ENCODE measurements at regions not wholly inside any gene's neighbourhood (a gene's known extent, or its start where the extent isn't known, plus 50 kb on each side); places are given as distances from the start of the nearest gene placed in this dataset.

DNA sequence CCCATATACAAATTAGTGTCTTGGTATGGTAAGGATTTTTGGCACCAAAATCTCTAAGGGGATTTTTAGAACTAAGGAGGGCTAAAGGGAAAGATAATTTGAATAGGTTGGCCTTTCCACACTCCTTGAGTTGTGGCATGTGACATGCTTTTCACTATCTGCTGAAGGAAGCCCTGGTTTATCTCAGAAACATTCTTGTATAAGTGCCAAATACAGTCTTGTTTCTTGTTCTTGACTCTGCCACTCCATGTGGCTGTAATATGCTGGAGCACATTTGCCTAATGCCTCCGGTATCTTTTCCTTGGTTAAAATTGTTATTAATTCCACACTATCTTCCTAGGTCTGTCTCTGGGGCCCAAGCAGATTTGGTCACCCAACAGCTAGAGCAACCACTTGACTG lies 457.0 kb downstream of the USP25 start:
- no peak overlapping the region for H3K9ac ChIP-seq (ENCODE audit: low read depth in 1 of 2, low read length in 2 of 2)
- H3K27me3 ChIP-seq (ENCODE audit: control insufficient read depth in 1 of 2, insufficient read depth in 2 of 2, low read length in 2 of 2): no peaks in the 10 kb centered on the region
- H3K9me3 ChIP-seq (ENCODE audit: control insufficient read depth in 1 of 2, low read length in 2 of 2): peaks cover 2 to 4% of the 10 kb centered on the region in 2 donors
- H3K36me3 ChIP-seq (ENCODE audit: control insufficient read depth in 1 of 2, insufficient read depth in 2 of 2, low read length in 2 of 2): no peaks in the 10 kb centered on the region
- H3K27ac ChIP-seq (ENCODE audit: low read depth, low read length): no peak overlapping the region
- no peaks in the 10 kb centered on the region for H3K4me1 ChIP-seq (ENCODE audit: control insufficient read depth in 1 of 2, insufficient read depth in 2 of 2, low read length in 2 of 2)
- H3K4me3 ChIP-seq (ENCODE audit: low read depth in 1 of 2, low read length in 2 of 2): no peak overlapping the region

GRCh38 chr21:16187603-16188301 lies 458.0 kb downstream of the USP25 start:
- Histone ChIP-seq H3K36me3 (ENCODE audit: control insufficient read depth in 1 of 2, insufficient read depth in 2 of 2, low read length in 2 of 2) (no peaks in the 10 kb centered on the region), H3K27me3 (ENCODE audit: control insufficient read depth in 1 of 2, insufficient read depth in 2 of 2, low read length in 2 of 2) (no peaks in the 10 kb centered on the region), H3K9ac (ENCODE audit: low read depth in 1 of 2, low read length in 2 of 2) (no peak overlapping the region), H3K4me1 (ENCODE audit: control insufficient read depth in 1 of 2, insufficient read depth in 2 of 2, low read length in 2 of 2) (no peaks in the 10 kb centered on the region), H3K9me3 (ENCODE audit: control insufficient read depth in 1 of 2, low read length in 2 of 2) (peaks cover 2 to 4% of the 10 kb centered on the region in 2 donors), H3K27ac (ENCODE audit: low read depth, low read length) (no peak overlapping the region), H3K4me3 (ENCODE audit: low read depth in 1 of 2, low read length in 2 of 2) (no peak overlapping the region)

GRCh38 chr21:16192902-16193301 lies 463.1 kb downstream of the USP25 start:
- Histone ChIP-seq H3K27ac (ENCODE audit: low read depth, low read length) (no peak overlapping the region), H3K9me3 (ENCODE audit: control insufficient read depth in 1 of 2, low read length in 2 of 2) (peaks cover 2 to 4% of the 10 kb centered on the region in 2 donors), H3K4me1 (ENCODE audit: control insufficient read depth in 1 of 2, insufficient read depth in 2 of 2, low read length in 2 of 2) (peaks cover 0 to 4% of the 10 kb centered on the region in 2 donors), H3K9ac (ENCODE audit: low read depth in 1 of 2, low read length in 2 of 2) (no peak overlapping the region), H3K4me3 (ENCODE audit: low read depth in 1 of 2, low read length in 2 of 2) (no peak overlapping the region), H3K27me3 (ENCODE audit: control insufficient read depth in 1 of 2, insufficient read depth in 2 of 2, low read length in 2 of 2) (no peaks in the 10 kb centered on the region), H3K36me3 (ENCODE audit: control insufficient read depth in 1 of 2, insufficient read depth in 2 of 2, low read length in 2 of 2) (no peaks in the 10 kb centered on the region)

- H3K4me1 ChIP-seq (ENCODE audit: control insufficient read depth in 1 of 2, insufficient read depth in 2 of 2, low read length in 2 of 2): peaks cover 0 to 4% of the 10 kb centered on the region in 2 donors
- H3K9me3 ChIP-seq (ENCODE audit: control insufficient read depth in 1 of 2, low read length in 2 of 2): peaks cover 2 to 6% of the 10 kb centered on the region in 2 donors
- no peak overlapping the region for H3K4me3 ChIP-seq (ENCODE audit: low read depth in 1 of 2, low read length in 2 of 2)
- H3K9ac ChIP-seq (ENCODE audit: low read depth in 1 of 2, low read length in 2 of 2): no peak overlapping the region
- H3K27ac ChIP-seq (ENCODE audit: low read depth, low read length): no peak overlapping the region
- no peaks in the 10 kb centered on the region for H3K27me3 ChIP-seq (ENCODE audit: control insufficient read depth in 1 of 2, insufficient read depth in 2 of 2, low read length in 2 of 2)
- H3K36me3 ChIP-seq (ENCODE audit: control insufficient read depth in 1 of 2, insufficient read depth in 2 of 2, low read length in 2 of 2): no peaks in the 10 kb centered on the region
Measured at GRCh38 chr21:16193496-16194094, 463.8 kb downstream of the USP25 start.

GRCh38 chr21:16194095-16194787 lies 464.5 kb downstream of the USP25 start:
- Histone ChIP-seq H3K36me3 (ENCODE audit: control insufficient read depth in 1 of 2, insufficient read depth in 2 of 2, low read length in 2 of 2) (no peaks in the 10 kb centered on the region), H3K9me3 (ENCODE audit: control insufficient read depth in 1 of 2, low read length in 2 of 2) (peaks cover 2 to 11% of the 10 kb centered on the region in 2 donors), H3K4me3 (ENCODE audit: low read depth in 1 of 2, low read length in 2 of 2) (peak overlapping the region in 1 of 2 donors; percentile 36), H3K4me1 (ENCODE audit: control insufficient read depth in 1 of 2, insufficient read depth in 2 of 2, low read length in 2 of 2) (peaks cover 0 to 4% of the 10 kb centered on the region in 2 donors), H3K27me3 (ENCODE audit: control insufficient read depth in 1 of 2, insufficient read depth in 2 of 2, low read length in 2 of 2) (no peaks in the 10 kb centered on the region), H3K27ac (ENCODE audit: low read depth, low read length) (peak overlapping the region; percentile 14), H3K9ac (ENCODE audit: low read depth in 1 of 2, low read length in 2 of 2) (no peak overlapping the region)

GRCh38 chr21:16194788-16195537 lies 465.2 kb downstream of the USP25 start:
- no peak overlapping the region for H3K9ac ChIP-seq (ENCODE audit: low read depth in 1 of 2, low read length in 2 of 2)

DNA sequence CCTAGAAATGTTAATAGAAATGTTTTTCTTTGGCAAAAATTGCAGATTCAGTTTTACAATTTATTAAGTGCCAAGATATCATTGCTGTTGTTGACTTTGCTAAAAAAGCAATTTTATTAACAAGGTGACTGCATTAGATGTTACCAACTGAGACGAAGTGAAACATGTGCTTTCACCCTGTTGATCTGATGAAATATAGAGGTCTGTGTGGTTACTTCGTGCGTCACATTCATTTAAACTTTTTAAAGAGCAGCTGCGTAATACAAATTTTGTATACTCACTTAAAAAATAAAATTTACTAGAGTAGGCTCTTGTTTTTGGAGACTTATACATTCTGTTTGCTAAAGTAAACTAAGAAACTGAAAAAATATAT lies 465.7 kb downstream of the USP25 start:
- H3K27me3 ChIP-seq (ENCODE audit: control insufficient read depth in 1 of 2, insufficient read depth in 2 of 2, low read length in 2 of 2): no peaks in the 10 kb centered on the region
- H3K9me3 ChIP-seq (ENCODE audit: control insufficient read depth in 1 of 2, low read length in 2 of 2): peaks cover 0 to 10% of the 10 kb centered on the region in 2 donors
- no peaks in the 10 kb centered on the region for H3K36me3 ChIP-seq (ENCODE audit: control insufficient read depth in 1 of 2, insufficient read depth in 2 of 2, low read length in 2 of 2)
- H3K9ac ChIP-seq (ENCODE audit: low read depth in 1 of 2, low read length in 2 of 2): no peak overlapping the region
- H3K4me1 ChIP-seq (ENCODE audit: control insufficient read depth in 1 of 2, insufficient read depth in 2 of 2, low read length in 2 of 2): peaks cover 0 to 4% of the 10 kb centered on the region in 2 donors
- H3K4me3 ChIP-seq (ENCODE audit: low read depth in 1 of 2, low read length in 2 of 2): no peak overlapping the region
- H3K27ac ChIP-seq (ENCODE audit: low read depth, low read length): no peak overlapping the region

More at GRCh38 chr21:16194788-16195537, 465.2 kb downstream of the USP25 start:
- Histone ChIP-seq H3K4me3 (ENCODE audit: low read depth in 1 of 2, low read length in 2 of 2) (no peak overlapping the region), H3K4me1 (ENCODE audit: control insufficient read depth in 1 of 2, insufficient read depth in 2 of 2, low read length in 2 of 2) (peaks cover 0 to 4% of the 10 kb centered on the region in 2 donors), H3K27ac (ENCODE audit: low read depth, low read length) (peak overlapping the region; percentile 14), H3K9me3 (ENCODE audit: control insufficient read depth in 1 of 2, low read length in 2 of 2) (peaks cover 2 to 9% of the 10 kb centered on the region in 2 donors), H3K36me3 (ENCODE audit: control insufficient read depth in 1 of 2, insufficient read depth in 2 of 2, low read length in 2 of 2) (no peaks in the 10 kb centered on the region), H3K27me3 (ENCODE audit: control insufficient read depth in 1 of 2, insufficient read depth in 2 of 2, low read length in 2 of 2) (no peaks in the 10 kb centered on the region)

DNA sequence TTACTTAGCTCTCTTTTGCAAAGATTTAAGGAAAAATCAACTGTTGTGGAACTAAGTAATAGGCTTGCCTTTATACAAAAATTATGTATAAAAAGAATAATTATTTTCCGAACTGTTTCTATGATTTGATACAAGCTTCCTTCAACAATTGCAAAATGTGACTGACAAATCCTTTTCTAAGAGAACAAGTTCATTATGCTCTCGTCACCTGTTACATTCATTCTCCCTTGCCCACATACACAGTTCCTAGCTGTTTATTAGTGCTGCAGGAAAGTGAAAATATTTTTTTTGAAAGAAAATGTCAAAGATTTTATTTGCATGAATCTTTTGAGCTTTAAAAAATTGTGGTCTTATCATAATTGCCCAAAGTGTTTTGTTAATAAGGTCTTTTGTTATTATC lies 466.2 kb downstream of the USP25 start:
- H3K9ac ChIP-seq (ENCODE audit: low read depth in 1 of 2, low read length in 2 of 2): no peak overlapping the region
- H3K36me3 ChIP-seq (ENCODE audit: control insufficient read depth in 1 of 2, insufficient read depth in 2 of 2, low read length in 2 of 2): no peaks in the 10 kb centered on the region
- no peak overlapping the region for H3K27ac ChIP-seq (ENCODE audit: low read depth, low read length)
- H3K9me3 ChIP-seq (ENCODE audit: control insufficient read depth in 1 of 2, low read length in 2 of 2): peaks cover 0 to 12% of the 10 kb centered on the region in 2 donors
- peaks cover 0 to 4% of the 10 kb centered on the region in 2 donors for H3K4me1 ChIP-seq (ENCODE audit: control insufficient read depth in 1 of 2, insufficient read depth in 2 of 2, low read length in 2 of 2)
- no peak overlapping the region for H3K4me3 ChIP-seq (ENCODE audit: low read depth in 1 of 2, low read length in 2 of 2)
- no peaks in the 10 kb centered on the region for H3K27me3 ChIP-seq (ENCODE audit: control insufficient read depth in 1 of 2, insufficient read depth in 2 of 2, low read length in 2 of 2)

DNA sequence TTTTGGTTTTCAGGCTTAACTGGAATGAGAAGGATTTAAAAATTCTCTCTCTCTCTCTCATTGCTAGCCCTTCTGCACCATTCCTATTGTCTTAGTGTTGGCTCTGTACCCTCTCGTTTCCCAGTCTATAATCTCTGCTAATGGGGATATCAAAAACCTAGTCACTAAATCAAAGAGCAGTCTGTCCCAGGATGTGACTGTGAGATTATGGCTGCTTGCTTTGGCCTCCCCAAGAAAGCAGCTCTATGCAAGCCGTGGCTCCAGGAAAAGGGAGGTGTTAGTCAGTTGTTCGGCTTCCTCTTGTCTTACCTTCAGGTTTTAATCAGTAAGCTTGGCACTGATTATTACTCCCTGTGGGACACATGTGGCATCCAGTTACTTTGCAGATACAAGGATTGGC lies 468.8 kb downstream of the USP25 start:
- H3K9ac ChIP-seq (ENCODE audit: low read depth in 1 of 2, low read length in 2 of 2): no peak overlapping the region

More for the DNA sequence above, 468.8 kb downstream of the USP25 start:
- Histone ChIP-seq H3K36me3 (ENCODE audit: control insufficient read depth in 1 of 2, insufficient read depth in 2 of 2, low read length in 2 of 2) (no peaks in the 10 kb centered on the region), H3K27ac (ENCODE audit: low read depth, low read length) (no peak overlapping the region), H3K27me3 (ENCODE audit: control insufficient read depth in 1 of 2, insufficient read depth in 2 of 2, low read length in 2 of 2) (no peaks in the 10 kb centered on the region), H3K4me3 (ENCODE audit: low read depth in 1 of 2, low read length in 2 of 2) (no peak overlapping the region), H3K9me3 (ENCODE audit: control insufficient read depth in 1 of 2, low read length in 2 of 2) (peaks cover 0 to 12% of the 10 kb centered on the region in 2 donors), H3K4me1 (ENCODE audit: control insufficient read depth in 1 of 2, insufficient read depth in 2 of 2, low read length in 2 of 2) (peaks cover 0 to 4% of the 10 kb centered on the region in 2 donors)

Measured in duodenal mucosa (tissue), 2 donors.